ENCODE measurements at regions not wholly inside any gene's neighbourhood (a gene's known extent, or its start where the extent isn't known, plus 50 kb on each side); places are given as distances from the start of the nearest gene placed in this dataset.

- TF ChIP-seq CTCF (IDR thresholded peaks at IDR 0.05; ENCODE audit: low read depth, low read length) = no peak
- H3K27ac ChIP-seq (ENCODE audit: low read depth, low read length) = no peak overlapping the region
- DNase-seq (ENCODE audit: low read depth, low spot score) = no peak
- H3K27me3 ChIP-seq (ENCODE audit: control insufficient read depth, insufficient read depth, low read length) = no peaks in the 10 kb centered on the region
- H3K4me3 ChIP-seq (ENCODE audit: low read depth, low read length) = no peak overlapping the region
- H3K9me3 ChIP-seq (ENCODE audit: control insufficient read depth, insufficient read depth, low read length) = no peaks in the 10 kb centered on the region
- ChIA-PET CTCF (no interaction called here), POLR2A (no interaction called here)
These were observed 326.1 kb upstream of the USP24 start for GRCh38 chr1:55541296-55541695.

GRCh38 chr1:55539652-55540512 lies 324.7 kb upstream of the USP24 start:
- DNase-seq (ENCODE audit: low read depth, low spot score) = no peak
- ChIA-PET POLR2A (no interaction called here), CTCF (no interaction called here)

DNA sequence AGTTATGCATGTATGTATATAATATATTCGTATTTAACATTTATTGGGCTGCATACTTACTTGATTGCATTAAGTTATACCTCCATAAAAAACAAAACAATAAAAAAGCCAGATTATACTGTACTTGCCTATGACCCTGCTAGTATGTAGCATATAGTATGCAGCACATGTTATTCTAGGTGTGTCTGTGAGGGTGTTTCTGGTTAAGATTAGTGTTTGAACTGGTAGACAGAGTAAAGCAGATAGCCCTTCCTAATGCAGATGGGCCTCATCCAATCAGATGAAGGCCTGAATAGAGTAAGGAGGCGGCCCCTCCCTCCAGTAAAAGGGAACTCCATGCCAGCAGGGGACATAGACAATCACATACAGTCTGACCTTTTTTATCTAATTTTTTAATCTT lies 323.3 kb upstream of the USP24 start:
- Histone ChIP-seq H3K27me3 (ENCODE audit: control insufficient read depth, insufficient read depth, low read length) (no peaks in the 10 kb centered on the region), H3K27ac (ENCODE audit: low read depth, low read length) (no peak overlapping the region), H3K4me3 (ENCODE audit: low read depth, low read length) (no peak overlapping the region), H3K9me3 (ENCODE audit: control insufficient read depth, insufficient read depth, low read length) (no peaks in the 10 kb centered on the region)
- CTCF ChIA-PET = no interaction called here
- no peak for TF ChIP-seq CTCF (IDR thresholded peaks at IDR 0.05; ENCODE audit: low read depth, low read length)
- POLR2A ChIA-PET = no interaction called here
- DNase-seq (ENCODE audit: low read depth, low spot score) = no peak

More at GRCh38 chr1:55539652-55540512, 324.7 kb upstream of the USP24 start:
- TF ChIP-seq CTCF (IDR thresholded peaks at IDR 0.05; ENCODE audit: low read depth, low read length) = no peak
- H3K27me3 ChIP-seq (ENCODE audit: control insufficient read depth, insufficient read depth, low read length) = no peaks in the 10 kb centered on the region
- no peak overlapping the region for H3K27ac ChIP-seq (ENCODE audit: low read depth, low read length)
- no peak overlapping the region for H3K4me3 ChIP-seq (ENCODE audit: low read depth, low read length)
- no peaks in the 10 kb centered on the region for H3K9me3 ChIP-seq (ENCODE audit: control insufficient read depth, insufficient read depth, low read length)

- no peak overlapping the region for H3K4me3 ChIP-seq (ENCODE audit: low read depth, low read length)
- ChIA-PET POLR2A (interaction anchor here (0.5 kb wide), 1 partner anchor 275 kb away, joined by 3 read pairs; no protein-coding TSS in a partner anchor), CTCF (no interaction called here)
- TF ChIP-seq CTCF (IDR thresholded peaks at IDR 0.05; ENCODE audit: low read depth, low read length) = no peak
- no peaks in the 10 kb centered on the region for H3K27me3 ChIP-seq (ENCODE audit: control insufficient read depth, insufficient read depth, low read length)
- H3K9me3 ChIP-seq (ENCODE audit: control insufficient read depth, insufficient read depth, low read length) = no peaks in the 10 kb centered on the region
- H3K27ac ChIP-seq (ENCODE audit: low read depth, low read length) = no peak overlapping the region
- DNase-seq (ENCODE audit: low read depth, low spot score) = no peak
These were observed 321.3 kb upstream of the USP24 start for GRCh38 chr1:55536545-55536865.

- no peak for TF ChIP-seq CTCF (IDR thresholded peaks at IDR 0.05; ENCODE audit: low read depth, low read length)
- Histone ChIP-seq H3K4me3 (ENCODE audit: low read depth, low read length) (no peak overlapping the region), H3K27me3 (ENCODE audit: control insufficient read depth, insufficient read depth, low read length) (no peaks in the 10 kb centered on the region), H3K27ac (ENCODE audit: low read depth, low read length) (no peak overlapping the region), H3K9me3 (ENCODE audit: control insufficient read depth, insufficient read depth, low read length) (no peaks in the 10 kb centered on the region)
- no peak for DNase-seq (ENCODE audit: low read depth, low spot score)
- POLR2A ChIA-PET = no interaction called here
- CTCF ChIA-PET = no interaction called here
These were observed 320.8 kb upstream of the USP24 start for GRCh38 chr1:55535724-55536544.
